ENCODE measurements at regions not wholly inside any gene's neighbourhood (a gene's known extent, or its start where the extent isn't known, plus 50 kb on each side); places are given as distances from the start of the nearest gene placed in this dataset.

DNA sequence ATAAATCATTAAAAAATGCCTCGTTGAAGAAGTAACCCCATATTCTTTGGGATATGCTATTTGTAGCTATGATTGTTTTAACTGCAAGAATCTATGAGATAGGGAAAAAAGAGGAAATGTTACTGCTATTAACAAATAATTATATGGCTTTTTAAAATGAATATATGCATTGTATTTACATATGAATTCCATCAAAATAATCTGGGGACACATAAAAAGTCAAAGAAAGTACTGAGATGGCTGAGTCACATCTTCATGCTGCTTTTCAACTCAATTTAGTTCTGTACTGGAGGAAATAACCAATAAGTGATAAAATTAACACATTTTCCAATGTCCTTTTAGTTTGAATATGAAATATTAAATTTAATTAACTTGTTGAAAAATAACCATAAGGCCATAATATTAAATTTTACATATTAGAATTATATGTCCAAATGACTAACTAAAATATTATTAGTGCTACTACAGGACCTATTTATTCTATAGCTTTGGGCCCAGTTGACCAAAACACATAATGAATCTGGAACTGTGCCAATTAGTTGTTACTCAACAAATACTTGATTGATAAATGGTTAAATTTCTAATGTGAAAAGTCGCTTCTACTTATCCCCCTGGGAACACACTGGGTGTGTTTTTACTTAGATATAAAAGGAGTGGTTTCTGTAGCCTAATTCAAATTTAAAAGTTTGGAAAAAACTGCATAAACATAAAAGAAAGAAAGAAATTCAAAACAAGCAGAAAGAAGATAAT, 214.6 kb upstream of the PFKP start:
- no peak overlapping the region for H2AFZ ChIP-seq (replicated peaks; ENCODE audit: low read length, poor library complexity)
- CTCF ChIA-PET, result no interaction called here
- H2BK20ac ChIP-seq (ENCODE audit: low read depth, low read length), result no peak overlapping the region
- no peak overlapping the region for H3K9ac ChIP-seq (ENCODE audit: low read depth, low read length)
- in situ Hi-C loops (cut with MboI; ENCODE audit: low sequenced_read_pairs), result no loop called here
- H4K8ac ChIP-seq (ENCODE audit: low read depth in 2 of 2, low read length in 2 of 2), result no peak overlapping the region
- intact Hi-C loops (cut with micrococcal nuclease), result no loop called here
- no peaks in the 10 kb centered on the region for H3K79me1 ChIP-seq (ENCODE audit: low read depth in 1 of 2, low read length in 2 of 2)
- H3K36me3 ChIP-seq (ENCODE audit: control insufficient read depth, insufficient read depth, low read length), result no peaks in the 10 kb centered on the region
- H2AK5ac ChIP-seq (ENCODE audit: low read depth, low read length), result no peak overlapping the region
- no peaks in the 10 kb centered on the region for H4K20me1 ChIP-seq (ENCODE audit: insufficient read depth, low read length)
- H3K27ac ChIP-seq (ENCODE audit: insufficient read depth, low read length), result no peak overlapping the region
- no peaks in the 10 kb centered on the region; the same call in 1 of the 2 replicates for H3K9me3 ChIP-seq (ENCODE audit: control insufficient read depth, insufficient read depth, low read length)
- no peaks in the 10 kb centered on the region for H3K9me1 ChIP-seq (ENCODE audit: insufficient read depth, low read length)
- H3K4me3 ChIP-seq (ENCODE audit: insufficient read depth, low read depth, low read length), result no peak overlapping the region
- no peak overlapping the region for H3K4me2 ChIP-seq (ENCODE audit: low read depth, low read length)
- H2BK5ac ChIP-seq (ENCODE audit: low read depth, low read length, poor library complexity, severe bottlenecking), result no peak overlapping the region
- H3K14ac ChIP-seq (replicated peaks; ENCODE audit: low read depth, low read length), result no peak overlapping the region
- H2AK9ac ChIP-seq (replicated peaks; ENCODE audit: low read depth, low read length, poor library complexity), result no peak overlapping the region
- H3K23ac ChIP-seq (ENCODE audit: low read depth, low read length), result no peak overlapping the region
- no peak overlapping the region for H4K5ac ChIP-seq (ENCODE audit: low read depth, low read length)
- H3K4ac ChIP-seq (ENCODE audit: low read depth, low read length), result no peak overlapping the region
- DNase-seq (no peak), ATAC-seq (ENCODE audit: low read depth) (no peak)
- no peak overlapping the region for H2BK15ac ChIP-seq (ENCODE audit: low read depth, low read length)
- no peak for TF ChIP-seq SMC3 (IDR thresholded peaks at IDR 0.05; ENCODE audit: low read depth, low read length)
- TF ChIP-seq CHD1 (IDR thresholded peaks at IDR 0.05; ENCODE audit: low read depth, low read length), result no peak
- TF ChIP-seq, protein P1, sequence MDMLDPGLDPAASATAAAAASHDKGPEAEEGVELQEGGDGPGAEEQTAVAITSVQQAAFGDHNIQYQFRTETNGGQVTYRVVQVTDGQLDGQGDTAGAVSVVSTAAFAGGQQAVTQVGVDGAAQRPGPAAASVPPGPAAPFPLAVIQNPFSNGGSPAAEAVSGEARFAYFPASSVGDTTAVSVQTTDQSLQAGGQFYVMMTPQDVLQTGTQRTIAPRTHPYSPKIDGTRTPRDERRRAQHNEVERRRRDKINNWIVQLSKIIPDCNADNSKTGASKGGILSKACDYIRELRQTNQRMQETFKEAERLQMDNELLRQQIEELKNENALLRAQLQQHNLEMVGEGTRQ (IDR thresholded peaks at IDR 0.05; ENCODE audit: low read depth, low read length), result no peak
- TF ChIP-seq BHLHE40 (IDR thresholded peaks at IDR 0.05; ENCODE audit: low read depth, low read length), result no peak
- no peak for TF ChIP-seq POLR2A (IDR thresholded peaks at IDR 0.05; ENCODE audit: low read depth, low read length)
- TF ChIP-seq CEBPB (IDR thresholded peaks at IDR 0.05; ENCODE audit: low read depth, low read length), result no peak
- TF ChIP-seq, protein P2, sequence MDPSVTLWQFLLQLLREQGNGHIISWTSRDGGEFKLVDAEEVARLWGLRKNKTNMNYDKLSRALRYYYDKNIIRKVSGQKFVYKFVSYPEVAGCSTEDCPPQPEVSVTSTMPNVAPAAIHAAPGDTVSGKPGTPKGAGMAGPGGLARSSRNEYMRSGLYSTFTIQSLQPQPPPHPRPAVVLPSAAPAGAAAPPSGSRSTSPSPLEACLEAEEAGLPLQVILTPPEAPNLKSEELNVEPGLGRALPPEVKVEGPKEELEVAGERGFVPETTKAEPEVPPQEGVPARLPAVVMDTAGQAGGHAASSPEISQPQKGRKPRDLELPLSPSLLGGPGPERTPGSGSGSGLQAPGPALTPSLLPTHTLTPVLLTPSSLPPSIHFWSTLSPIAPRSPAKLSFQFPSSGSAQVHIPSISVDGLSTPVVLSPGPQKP (IDR thresholded peaks at IDR 0.05; ENCODE audit: borderline replicate concordance, low read depth, low read length), result no peak
- TF ChIP-seq MXI1 (IDR thresholded peaks at IDR 0.05; ENCODE audit: borderline replicate concordance, low read depth, low read length), result no peak
- no peak for TF ChIP-seq RAD21 (IDR thresholded peaks at IDR 0.05; ENCODE audit: low read length)
- TF ChIP-seq RCOR1 (IDR thresholded peaks at IDR 0.05; ENCODE audit: insufficient replicate concordance, low read length), result no peak
- no peak for TF ChIP-seq MAZ (IDR thresholded peaks at IDR 0.05; ENCODE audit: borderline replicate concordance, low read depth, low read length)
- TF ChIP-seq RFX5 (IDR thresholded peaks at IDR 0.05; ENCODE audit: low read depth, low read length), result no peak
- TF ChIP-seq NFE2L2 (IDR thresholded peaks at IDR 0.05; ENCODE audit: low read depth, low read length), result no peak
- no peak for TF ChIP-seq FOS (IDR thresholded peaks at IDR 0.05; ENCODE audit: low read depth, low read length)
- TF ChIP-seq, protein P3, sequence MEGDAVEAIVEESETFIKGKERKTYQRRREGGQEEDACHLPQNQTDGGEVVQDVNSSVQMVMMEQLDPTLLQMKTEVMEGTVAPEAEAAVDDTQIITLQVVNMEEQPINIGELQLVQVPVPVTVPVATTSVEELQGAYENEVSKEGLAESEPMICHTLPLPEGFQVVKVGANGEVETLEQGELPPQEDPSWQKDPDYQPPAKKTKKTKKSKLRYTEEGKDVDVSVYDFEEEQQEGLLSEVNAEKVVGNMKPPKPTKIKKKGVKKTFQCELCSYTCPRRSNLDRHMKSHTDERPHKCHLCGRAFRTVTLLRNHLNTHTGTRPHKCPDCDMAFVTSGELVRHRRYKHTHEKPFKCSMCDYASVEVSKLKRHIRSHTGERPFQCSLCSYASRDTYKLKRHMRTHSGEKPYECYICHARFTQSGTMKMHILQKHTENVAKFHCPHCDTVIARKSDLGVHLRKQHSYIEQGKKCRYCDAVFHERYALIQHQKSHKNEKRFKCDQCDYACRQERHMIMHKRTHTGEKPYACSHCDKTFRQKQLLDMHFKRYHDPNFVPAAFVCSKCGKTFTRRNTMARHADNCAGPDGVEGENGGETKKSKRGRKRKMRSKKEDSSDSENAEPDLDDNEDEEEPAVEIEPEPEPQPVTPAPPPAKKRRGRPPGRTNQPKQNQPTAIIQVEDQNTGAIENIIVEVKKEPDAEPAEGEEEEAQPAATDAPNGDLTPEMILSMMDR (conservative IDR thresholded peaks at IDR 0.05; ENCODE audit: low read depth, low read length), result no peak
- H4K91ac ChIP-seq (ENCODE audit: insufficient read depth, low read depth, low read length), result no peak overlapping the region
- no peak overlapping the region for H3K56ac ChIP-seq (ENCODE audit: extremely low read depth, insufficient read depth, low read length)
- BruUV-seq (replicated peaks), result no TSS peak
- POLR2A ChIA-PET (ENCODE audit: unreplicated experiment), result interaction anchor here (0.6 kb wide), 1 partner anchor 61 kb away, joined by 3 read pairs; no protein-coding TSS in a partner anchor
- WGBS, 2 experiments (ENCODE audit: extremely low coverage in 2 of 2, insufficient read length in 1 of 2), result no CpG with 5 or more reads among the region's 2 CpGs
- no peak overlapping the region for H2BK120ac ChIP-seq (ENCODE audit: low read depth, low read length)
- H3K27me3 ChIP-seq (ENCODE audit: control insufficient read depth, insufficient read depth, low read length), result no peaks in the 10 kb centered on the region
- H3K18ac ChIP-seq (ENCODE audit: low read depth, low read length), result no peak overlapping the region
- no peaks in the 10 kb centered on the region for H3K4me1 ChIP-seq (ENCODE audit: control insufficient read depth, insufficient read depth, low read length)
- dilution Hi-C loops (cut with HindIII; ENCODE audit: low sequenced_read_pairs, unreplicated experiment), result no loop called here
